ENCODE measurements at regions not wholly inside any gene's neighbourhood (a gene's known extent, or its start where the extent isn't known, plus 50 kb on each side); places are given as distances from the start of the nearest gene placed in this dataset.

- Histone ChIP-seq H3K27me3 (ENCODE audit: control insufficient read depth, insufficient read depth, low read length) (no peaks in the 10 kb centered on the region), H4K91ac (ENCODE audit: insufficient read depth, low read depth, low read length) (no peak overlapping the region), H2AFZ (replicated peaks; ENCODE audit: low read length, poor library complexity) (no peak overlapping the region), H3K4ac (ENCODE audit: low read depth, low read length) (no peak overlapping the region), H2AK5ac (ENCODE audit: low read depth, low read length) (no peak overlapping the region; the same call in 1 of the 2 replicates), H3K79me1 (ENCODE audit: low read depth in 1 of 2, low read length in 2 of 2) (no peaks in the 10 kb centered on the region), H3K14ac (replicated peaks; ENCODE audit: low read depth, low read length) (no peak overlapping the region), H3K4me3 (ENCODE audit: insufficient read depth, low read depth, low read length) (no peak overlapping the region), H2BK5ac (ENCODE audit: low read depth, low read length, poor library complexity, severe bottlenecking) (no peak overlapping the region), H2AK9ac (replicated peaks; ENCODE audit: low read depth, low read length, poor library complexity) (no peak overlapping the region), H2BK120ac (ENCODE audit: low read depth, low read length) (no peak overlapping the region), H3K56ac (ENCODE audit: extremely low read depth, insufficient read depth, low read length) (no peak overlapping the region; the same call in 1 of the 2 replicates), H3K4me2 (ENCODE audit: low read depth, low read length) (no peak overlapping the region), H4K5ac (ENCODE audit: low read depth, low read length) (no peak overlapping the region), H2BK15ac (ENCODE audit: low read depth, low read length) (no peak overlapping the region), H3K23ac (ENCODE audit: low read depth, low read length) (no peak overlapping the region), H2BK20ac (ENCODE audit: low read depth, low read length) (no peak overlapping the region), H4K8ac (ENCODE audit: low read depth in 2 of 2, low read length in 2 of 2) (no peak overlapping the region), H3K36me3 (ENCODE audit: control insufficient read depth, insufficient read depth, low read length) (no peaks in the 10 kb centered on the region), H3K9me3 (ENCODE audit: control insufficient read depth, insufficient read depth, low read length) (no peaks in the 10 kb centered on the region), H3K4me1 (ENCODE audit: control insufficient read depth, insufficient read depth, low read length) (no peaks in the 10 kb centered on the region), H3K27ac (ENCODE audit: insufficient read depth, low read length) (no peak overlapping the region), H3K18ac (ENCODE audit: low read depth, low read length) (no peak overlapping the region), H4K20me1 (ENCODE audit: insufficient read depth, low read length) (no peaks in the 10 kb centered on the region), H3K9ac (ENCODE audit: low read depth, low read length) (no peak overlapping the region), H3K9me1 (ENCODE audit: insufficient read depth, low read length) (no peaks in the 10 kb centered on the region)
- BruUV-seq (replicated peaks), result no TSS peak
- intact Hi-C loops (cut with micrococcal nuclease), result no loop called here
- dilution Hi-C loops (cut with HindIII; ENCODE audit: low sequenced_read_pairs, unreplicated experiment), result no loop called here
- ChIA-PET CTCF (no interaction called here), POLR2A (ENCODE audit: unreplicated experiment) (no interaction called here)
- 96% methylated on average over 4 of the region's 13 CpGs; no CpG with 5 or more reads in 1 of the 2 experiments for WGBS, 2 experiments (ENCODE audit: extremely low coverage in 2 of 2, insufficient read length in 1 of 2)
- in situ Hi-C loops (cut with MboI; ENCODE audit: low sequenced_read_pairs), result no loop called here
- no peak for TF ChIP-seq RAD21 (IDR thresholded peaks at IDR 0.05; ENCODE audit: low read length)
- no peak for TF ChIP-seq MAZ (IDR thresholded peaks at IDR 0.05; ENCODE audit: borderline replicate concordance, low read depth, low read length)
- no peak for TF ChIP-seq USF2 (IDR thresholded peaks at IDR 0.05; ENCODE audit: low read depth, low read length)
- no peak for TF ChIP-seq RFX5 (IDR thresholded peaks at IDR 0.05; ENCODE audit: low read depth, low read length)
- TF ChIP-seq MXI1 (IDR thresholded peaks at IDR 0.05; ENCODE audit: borderline replicate concordance, low read depth, low read length), result no peak
- no peak for TF ChIP-seq CEBPB (IDR thresholded peaks at IDR 0.05; ENCODE audit: low read depth, low read length)
- TF ChIP-seq MAFK (IDR thresholded peaks at IDR 0.05; ENCODE audit: low read depth, low read length), result no peak
- no peak for TF ChIP-seq FOS (IDR thresholded peaks at IDR 0.05; ENCODE audit: low read depth, low read length)
- no peak for TF ChIP-seq ELK1 (IDR thresholded peaks at IDR 0.05; ENCODE audit: borderline replicate concordance, low read depth, low read length)
- no peak for TF ChIP-seq CHD1 (IDR thresholded peaks at IDR 0.05; ENCODE audit: low read depth, low read length)
- TF ChIP-seq RCOR1 (IDR thresholded peaks at IDR 0.05; ENCODE audit: insufficient replicate concordance, low read length), result no peak
- TF ChIP-seq BHLHE40 (IDR thresholded peaks at IDR 0.05; ENCODE audit: low read depth, low read length), result no peak
- TF ChIP-seq CTCF (conservative IDR thresholded peaks at IDR 0.05; ENCODE audit: low read depth, low read length), result no peak
- TF ChIP-seq NFE2L2 (IDR thresholded peaks at IDR 0.05; ENCODE audit: low read depth, low read length), result no peak
- TF ChIP-seq SMC3 (IDR thresholded peaks at IDR 0.05; ENCODE audit: low read depth, low read length), result no peak
- TF ChIP-seq POLR2A (IDR thresholded peaks at IDR 0.05; ENCODE audit: low read depth, low read length), result no peak
- ATAC-seq (ENCODE audit: low read depth) (no peak), DNase-seq (no peak)
Observed at GRCh38 chr1:8252266-8252951, 65.5 kb upstream of the SLC45A1 start.
